DND-41 (cell line): ENCODE measurements at regions not wholly inside any gene's neighbourhood (a gene's known extent, or its start where the extent isn't known, plus 50 kb on each side); places are given as distances from the start of the nearest gene placed in this dataset.

ENCODE experiments used
- ATAC-seq: fragments of 200-7000 bp; cut with Tn5 transposase; 3 replicates; pipeline ENCODE4 v1.9.1; 2021; ENCODE audit warnings: low read depth; ENCODE audit not compliant: insufficient read depth
- DNase-seq: peaks from one replicate; pipeline ENCODE4 v3.0.0-alpha.2; 2020
- H2AFZ ChIP-seq: 2 replicates; pipeline ENCODE4 v1.6.0; 2012; ENCODE audit warnings: low read depth, low read length
- H3K27ac ChIP-seq: 2 replicates; pipeline ENCODE4 v1.5.1; 2012; ENCODE audit warnings: low read length, inconsistent platforms
- H3K27me3 ChIP-seq: fragments of 200-600 bp; sonication (generic); 2 replicates; pipeline ENCODE4 v1.6.0; 2012; ENCODE audit warnings: low read length, mild to moderate bottlenecking, inconsistent platforms; ENCODE audit not compliant: insufficient read depth, poor library complexity
- H3K36me3 ChIP-seq: 2 replicates; pipeline ENCODE4 v1.5.1; 2012; ENCODE audit warnings: low read length, inconsistent platforms; ENCODE audit not compliant: insufficient read depth
- H3K4me1 ChIP-seq: 2 replicates; pipeline ENCODE4 v1.5.1; 2012; ENCODE audit warnings: mild to moderate bottlenecking, low read length; ENCODE audit not compliant: insufficient read depth
- H3K4me2 ChIP-seq: 2 replicates; pipeline ENCODE4 v1.6.0; 2012; ENCODE audit warnings: mild to moderate bottlenecking, moderate library complexity, low read length, inconsistent platforms; ENCODE audit not compliant: insufficient read depth
- H3K4me3 ChIP-seq, 2 experiments: fragments of 200-600 bp in 1 of 2; shearing (Covaris generic) in 1 of 2; 2 replicates each; pipeline ENCODE4 v1.5.1; 2012 to 2016; ENCODE audit warnings: inconsistent platforms in 2 of 2, low read length in 2 of 2, mild to moderate bottlenecking in 2 of 2, low read depth in 1 of 2, moderate library complexity in 1 of 2
- H3K79me2 ChIP-seq: 2 replicates; pipeline ENCODE4 v1.6.0; 2012; ENCODE audit warnings: low read length, inconsistent platforms; ENCODE audit not compliant: insufficient read depth
- H3K9ac ChIP-seq: 2 replicates; pipeline ENCODE4 v1.6.0; 2012; ENCODE audit warnings: low read depth, mild to moderate bottlenecking, inconsistent platforms, low read length, moderate library complexity
- H3K9me3 ChIP-seq: 2 replicates; pipeline ENCODE4 v1.5.1; 2012; ENCODE audit warnings: low read length, moderate library complexity, mild to moderate bottlenecking, inconsistent platforms; ENCODE audit not compliant: insufficient read depth, severe bottlenecking
- H4K20me1 ChIP-seq: 2 replicates; pipeline ENCODE4 v1.6.0; 2012; ENCODE audit warnings: low read length; ENCODE audit not compliant: insufficient read depth
- CTCF ChIP-seq: IDR thresholded peaks from 2 replicates; pipeline ENCODE4 v1.5.1; 2012; ENCODE audit warnings: borderline replicate concordance, low read length, moderate library complexity, mild to moderate bottlenecking; ENCODE audit not compliant: poor library complexity, severe bottlenecking; ENCODE audit errors: extremely low read depth
- EZH2 ChIP-seq: IDR thresholded peaks from 3 replicates; pipeline ENCODE4 v1.6.1; 2012; ENCODE audit warnings: borderline replicate concordance, low read depth, mild to moderate bottlenecking, moderate library complexity, low read length, inconsistent platforms; ENCODE audit not compliant: severe bottlenecking

- Histone ChIP-seq H3K9me3 (no peaks in the 10 kb centered on the region), H3K79me2 (no peaks in the 10 kb centered on the region), H3K4me2 (no peak overlapping the region), H3K4me1 (no peaks in the 10 kb centered on the region), H3K9ac (no peak overlapping the region), H3K4me3 (no peak overlapping the region), H3K27ac (no peak overlapping the region), H4K20me1 (no peaks in the 10 kb centered on the region), H2AFZ (no peak overlapping the region), H3K36me3 (no peaks in the 10 kb centered on the region), H3K27me3 (peaks cover 15% of the 10 kb centered on the region)
- TF ChIP-seq CTCF (no peak), EZH2 (no peak)
- ATAC-seq = no peak
- no peak for DNase-seq
Observed at GRCh38 chr1:166703141-166703540, 136.1 kb upstream of the POGK start.

GRCh38 chr1:166703726-166704462 is 135.4 kb upstream of the POGK start:
- Histone ChIP-seq H3K36me3 (no peaks in the 10 kb centered on the region), H4K20me1 (no peaks in the 10 kb centered on the region), H3K27me3 (peaks cover 15% of the 10 kb centered on the region), H3K79me2 (no peaks in the 10 kb centered on the region), H2AFZ (no peak overlapping the region), H3K27ac (no peak overlapping the region), H3K4me1 (no peaks in the 10 kb centered on the region), H3K9ac (no peak overlapping the region), H3K4me3 (no peak overlapping the region), H3K4me2 (no peak overlapping the region), H3K9me3 (no peaks in the 10 kb centered on the region)
- DNase-seq = no peak
- ATAC-seq = no peak
- TF ChIP-seq EZH2 = no peak
- TF ChIP-seq CTCF = no peak

- H3K27me3 ChIP-seq = peaks cover 5% of the 10 kb centered on the region
- no peak overlapping the region for H2AFZ ChIP-seq
- H3K36me3 ChIP-seq = no peaks in the 10 kb centered on the region
- TF ChIP-seq EZH2 (no peak), CTCF (no peak)
- no peak overlapping the region for H3K9ac ChIP-seq
- no peak overlapping the region for H3K4me2 ChIP-seq
- DNase-seq (no peak), ATAC-seq (no peak)
- no peaks in the 10 kb centered on the region for H4K20me1 ChIP-seq
- no peaks in the 10 kb centered on the region for H3K4me1 ChIP-seq
- no peaks in the 10 kb centered on the region for H3K79me2 ChIP-seq
- no peak overlapping the region for H3K4me3 ChIP-seq
- H3K27ac ChIP-seq = no peak overlapping the region
- no peaks in the 10 kb centered on the region for H3K9me3 ChIP-seq
Observed at GRCh38 chr1:166705376-166706289, 133.6 kb upstream of the POGK start.
